RWPE1 (cell line): ENCODE measurements at regions not wholly inside any gene's neighbourhood (a gene's known extent, or its start where the extent isn't known, plus 50 kb on each side); places are given as distances from the start of the nearest gene placed in this dataset.
A peak's percentile ranks its signal among the peaks of the same experiment; 100 is the strongest.

Source experiments
- CTCF ChIA-PET: fragments of 350-600 bp; sonication (Branson Sonifier 250); formaldehyde crosslinking; extraction: SDS; loops from one replicate; lab custom pipeline; 2021; lab: Yijun Ruan, JAX
- POLR2A ChIA-PET: fragments of 400-600 bp; formaldehyde crosslinking; extraction: SDS; loops from one replicate; lab custom pipeline; 2020; ENCODE audit warnings: antibody characterized with exemption; ENCODE audit not compliant: low non-redundant PET; lab: Yijun Ruan, JAX
- DNase-seq: peaks from one replicate; pipeline ENCODE4 v3.0.0; 2012; ENCODE audit warnings: low spot score
- H3K27ac ChIP-seq: fragments of 450-650 bp; 2 replicates; pipeline ENCODE4 v1.5.1; 2017
- TF ChIP-seq, protein P1 (sequence below): fragments of 450-650 bp; conservative IDR thresholded peaks from 2 replicates; pipeline ENCODE4 v1.5.1; 2017; ENCODE audit warnings: low read depth, mild to moderate bottlenecking

DNA sequence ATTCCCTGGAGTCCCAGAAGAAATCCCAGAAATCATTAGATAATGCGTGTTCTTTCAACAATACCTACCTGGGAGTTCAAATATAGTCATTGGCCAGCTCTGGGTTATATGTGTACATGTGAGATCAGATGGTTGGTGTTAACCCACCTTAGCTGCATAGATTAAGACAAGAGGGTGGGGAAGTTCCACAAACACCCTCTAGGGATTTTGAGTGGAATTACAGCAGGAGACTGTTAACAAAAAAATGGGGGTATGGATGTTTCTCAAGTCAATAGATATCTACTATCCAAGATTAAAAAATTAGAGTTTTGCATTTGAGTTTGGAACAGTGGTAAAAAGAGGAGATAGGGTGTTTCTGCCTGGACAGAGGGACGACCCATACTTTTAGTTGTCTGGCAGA lies 282.5 kb upstream of the CNTN3 start:
- TF ChIP-seq, protein P1, sequence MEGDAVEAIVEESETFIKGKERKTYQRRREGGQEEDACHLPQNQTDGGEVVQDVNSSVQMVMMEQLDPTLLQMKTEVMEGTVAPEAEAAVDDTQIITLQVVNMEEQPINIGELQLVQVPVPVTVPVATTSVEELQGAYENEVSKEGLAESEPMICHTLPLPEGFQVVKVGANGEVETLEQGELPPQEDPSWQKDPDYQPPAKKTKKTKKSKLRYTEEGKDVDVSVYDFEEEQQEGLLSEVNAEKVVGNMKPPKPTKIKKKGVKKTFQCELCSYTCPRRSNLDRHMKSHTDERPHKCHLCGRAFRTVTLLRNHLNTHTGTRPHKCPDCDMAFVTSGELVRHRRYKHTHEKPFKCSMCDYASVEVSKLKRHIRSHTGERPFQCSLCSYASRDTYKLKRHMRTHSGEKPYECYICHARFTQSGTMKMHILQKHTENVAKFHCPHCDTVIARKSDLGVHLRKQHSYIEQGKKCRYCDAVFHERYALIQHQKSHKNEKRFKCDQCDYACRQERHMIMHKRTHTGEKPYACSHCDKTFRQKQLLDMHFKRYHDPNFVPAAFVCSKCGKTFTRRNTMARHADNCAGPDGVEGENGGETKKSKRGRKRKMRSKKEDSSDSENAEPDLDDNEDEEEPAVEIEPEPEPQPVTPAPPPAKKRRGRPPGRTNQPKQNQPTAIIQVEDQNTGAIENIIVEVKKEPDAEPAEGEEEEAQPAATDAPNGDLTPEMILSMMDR = peak; percentile 17; the same call in 1 of the 2 replicates
- H3K27ac ChIP-seq = no peak overlapping the region
- peak; percentile 1 for DNase-seq
- POLR2A ChIA-PET = no interaction called here
- CTCF ChIA-PET = no interaction called here

DNA sequence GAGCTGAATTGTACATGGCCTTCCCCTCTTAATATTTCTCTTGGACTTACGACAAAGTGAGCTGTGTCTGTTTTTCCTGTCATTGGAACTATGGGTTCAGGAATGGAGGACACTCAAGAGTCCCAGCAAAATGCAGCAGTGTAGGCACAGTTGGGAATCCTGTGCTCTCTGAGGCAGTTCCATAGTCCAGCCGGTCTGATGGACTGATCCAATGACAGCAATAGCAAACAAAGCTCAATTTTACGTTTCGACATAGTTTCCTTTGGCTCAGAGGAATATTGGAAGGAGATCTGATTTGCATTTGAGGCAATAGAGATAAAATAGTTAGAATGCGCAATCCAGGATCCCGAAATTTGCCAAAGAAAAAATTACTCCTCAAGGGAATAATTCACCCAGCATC lies 276.9 kb upstream of the CNTN3 start:
- TF ChIP-seq, protein P1 = no peak
- ChIA-PET POLR2A (no interaction called here), CTCF (interaction anchor here (0.8 kb wide), 1 partner anchor 19 kb away, joined by 4 read pairs; no protein-coding TSS in a partner anchor)

DNA sequence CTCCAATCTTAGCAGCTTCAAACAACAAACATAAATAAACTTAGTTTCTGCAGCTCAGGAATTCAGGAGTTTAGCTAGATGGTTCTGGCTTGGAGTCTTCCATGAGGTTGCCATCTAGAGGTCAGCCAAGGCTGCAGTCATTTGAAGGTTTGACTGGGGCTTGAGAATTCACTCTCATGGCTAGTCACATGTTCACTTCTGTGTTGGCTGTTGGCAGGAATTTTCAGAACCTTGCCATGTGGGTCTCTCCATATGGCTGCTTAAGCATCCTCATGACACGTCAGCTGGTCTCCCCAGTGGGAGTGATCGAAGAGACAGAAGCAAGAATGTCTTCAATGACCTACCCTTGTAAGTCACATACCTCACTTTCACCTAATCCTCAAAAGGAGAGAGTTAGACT lies 269.2 kb upstream of the CNTN3 start:
- H3K27ac ChIP-seq = no peak overlapping the region
- POLR2A ChIA-PET = no interaction called here
- no peak for DNase-seq
- CTCF ChIA-PET = interaction anchor here (0.6 kb wide), 1 partner anchor 648 kb away, joined by 3 read pairs; no protein-coding TSS in a partner anchor
- TF ChIP-seq, protein P1 = no peak

More for the DNA sequence above, 276.9 kb upstream of the CNTN3 start:
- H3K27ac ChIP-seq = no peak overlapping the region
- no peak for DNase-seq

DNA sequence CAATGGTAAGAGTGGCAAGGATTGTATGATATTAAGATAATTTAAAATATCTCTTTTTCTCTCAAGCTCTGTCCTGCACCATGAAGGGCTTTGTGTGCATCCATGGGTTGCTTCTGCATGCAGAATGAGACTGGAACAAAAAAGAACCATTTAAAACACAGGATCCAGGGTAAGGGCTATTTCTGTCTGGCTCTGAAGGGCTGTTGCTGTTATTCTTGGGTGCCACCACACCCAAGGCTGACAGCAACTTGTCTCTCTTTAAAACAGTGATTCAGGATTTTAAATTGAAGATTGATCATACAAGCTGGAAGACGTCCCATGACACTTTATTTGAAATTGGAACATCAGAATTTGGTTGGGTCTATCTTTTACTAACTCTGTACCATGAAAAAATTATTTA lies 268.8 kb upstream of the CNTN3 start:
- CTCF ChIA-PET = interaction anchor here (0.6 kb wide), 1 partner anchor 648 kb away, joined by 3 read pairs; no protein-coding TSS in a partner anchor
- TF ChIP-seq, protein P1 = no peak
- POLR2A ChIA-PET = no interaction called here
- no peak overlapping the region for H3K27ac ChIP-seq
- no peak for DNase-seq

DNA sequence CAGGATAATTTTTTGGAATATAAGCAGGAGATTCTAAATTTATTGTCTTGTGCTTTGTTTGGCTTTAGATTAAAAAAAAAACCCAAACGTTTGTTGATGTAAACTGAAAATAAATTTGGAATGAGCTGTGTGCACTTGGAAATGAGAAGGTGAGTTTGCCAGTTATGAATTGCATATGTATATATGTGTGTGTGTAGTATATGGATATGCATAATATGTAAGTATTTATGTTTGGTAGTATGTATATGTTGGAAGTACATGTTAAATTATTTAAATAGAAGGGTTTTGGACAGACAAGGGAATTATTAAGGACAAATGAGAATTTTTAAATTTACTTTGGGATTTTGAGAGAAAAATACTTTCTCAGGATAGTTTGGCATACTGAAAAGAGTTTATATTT lies 265.8 kb upstream of the CNTN3 start:
- ChIA-PET CTCF (no interaction called here), POLR2A (no interaction called here)
- no peak for DNase-seq
- H3K27ac ChIP-seq = no peak overlapping the region
- TF ChIP-seq, protein P1 = no peak

DNA sequence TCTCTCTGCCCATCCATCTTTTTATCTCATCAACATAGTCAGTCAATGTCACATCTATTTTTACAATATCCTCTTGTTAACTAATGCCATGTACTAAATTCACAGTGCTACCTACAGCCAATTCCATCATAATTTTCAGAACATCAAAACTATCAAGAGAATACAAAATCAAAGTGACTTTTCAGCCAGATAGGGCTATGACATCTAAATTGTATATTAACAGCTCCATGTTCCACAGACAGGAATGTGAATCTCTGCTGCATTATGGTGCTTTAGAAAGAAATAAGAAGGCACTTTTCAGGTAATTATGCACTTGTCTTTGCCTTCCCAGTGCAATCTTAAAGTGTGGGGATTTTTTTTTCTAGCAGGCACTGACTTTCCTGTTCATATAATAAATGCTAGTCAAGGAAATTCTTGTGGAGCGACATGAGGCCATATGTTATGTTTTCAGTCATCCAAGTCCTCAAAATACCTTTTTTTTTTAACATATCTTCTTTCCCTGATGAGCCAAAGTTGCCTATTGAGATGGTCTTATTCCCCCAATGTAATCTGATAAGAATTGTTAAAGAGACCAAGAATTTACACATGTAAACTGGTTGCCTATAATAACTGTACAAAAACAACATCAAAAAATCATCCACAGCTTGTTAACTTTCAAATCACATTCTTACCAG lies 252.0 kb upstream of the CNTN3 start:
- CTCF ChIA-PET = no interaction called here
- POLR2A ChIA-PET = no interaction called here

More for the DNA sequence above, 252.0 kb upstream of the CNTN3 start:
- TF ChIP-seq, protein P1 = no peak
- H3K27ac ChIP-seq = no peak overlapping the region
- no peak for DNase-seq
